ENCODE measurements at regions not wholly inside any gene's neighbourhood (a gene's known extent, or its start where the extent isn't known, plus 50 kb on each side); places are given as distances from the start of the nearest gene placed in this dataset.
A peak's percentile ranks its signal among the peaks of the same experiment; 100 is the strongest.

DNA sequence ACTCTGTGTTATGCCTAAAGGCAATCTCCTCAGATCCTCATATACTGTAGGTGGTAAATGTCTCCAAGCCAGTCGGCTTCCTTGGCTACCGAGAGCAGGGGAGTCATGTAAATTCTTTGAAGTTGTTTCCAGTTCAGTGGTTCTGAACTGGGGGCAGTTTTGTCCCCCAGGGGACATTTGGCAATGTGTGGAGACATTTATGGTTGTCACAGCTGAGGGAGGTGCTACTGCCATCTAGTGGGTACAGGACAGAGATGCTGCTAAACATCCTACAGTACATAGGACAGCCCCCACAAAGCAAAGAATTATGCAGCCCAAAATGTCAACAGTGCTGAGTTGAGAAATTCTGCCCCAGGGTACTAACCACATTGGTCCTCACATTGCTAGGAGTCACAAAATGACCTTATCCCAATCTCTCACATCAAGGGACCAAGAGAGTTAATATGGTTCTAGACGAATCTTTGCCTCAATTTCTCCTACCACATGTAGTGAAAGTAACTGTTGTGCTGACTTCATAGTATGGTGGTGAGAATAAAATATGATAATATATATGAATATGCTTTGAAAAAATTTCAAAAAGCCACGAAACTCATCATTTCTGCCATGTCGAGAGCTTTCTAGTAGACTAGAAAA lies 104.4 kb upstream of the ARHGAP24 start:
- DNase-seq (ENCODE audit: low spot score in 2 of 2) = no peak
- Histone ChIP-seq H3K27me3 (no peaks in the 10 kb centered on the region), H3K4me3 (no peak overlapping the region), H3K9me3 (no peaks in the 10 kb centered on the region), H3K36me3 (no peaks in the 10 kb centered on the region), H3K4me1 (no peaks in the 10 kb centered on the region), H3K27ac (no peak overlapping the region)
- intact Hi-C loops (cut with DNase I; ENCODE audit: low total_unique reads) = loop anchor here (5.0 kb wide), 1 partner anchor 442 kb away; no protein-coding TSS in a partner anchor
- TF ChIP-seq, protein P1, sequence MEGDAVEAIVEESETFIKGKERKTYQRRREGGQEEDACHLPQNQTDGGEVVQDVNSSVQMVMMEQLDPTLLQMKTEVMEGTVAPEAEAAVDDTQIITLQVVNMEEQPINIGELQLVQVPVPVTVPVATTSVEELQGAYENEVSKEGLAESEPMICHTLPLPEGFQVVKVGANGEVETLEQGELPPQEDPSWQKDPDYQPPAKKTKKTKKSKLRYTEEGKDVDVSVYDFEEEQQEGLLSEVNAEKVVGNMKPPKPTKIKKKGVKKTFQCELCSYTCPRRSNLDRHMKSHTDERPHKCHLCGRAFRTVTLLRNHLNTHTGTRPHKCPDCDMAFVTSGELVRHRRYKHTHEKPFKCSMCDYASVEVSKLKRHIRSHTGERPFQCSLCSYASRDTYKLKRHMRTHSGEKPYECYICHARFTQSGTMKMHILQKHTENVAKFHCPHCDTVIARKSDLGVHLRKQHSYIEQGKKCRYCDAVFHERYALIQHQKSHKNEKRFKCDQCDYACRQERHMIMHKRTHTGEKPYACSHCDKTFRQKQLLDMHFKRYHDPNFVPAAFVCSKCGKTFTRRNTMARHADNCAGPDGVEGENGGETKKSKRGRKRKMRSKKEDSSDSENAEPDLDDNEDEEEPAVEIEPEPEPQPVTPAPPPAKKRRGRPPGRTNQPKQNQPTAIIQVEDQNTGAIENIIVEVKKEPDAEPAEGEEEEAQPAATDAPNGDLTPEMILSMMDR (IDR thresholded peaks at IDR 0.05) = peak in 2 of 3 donors; percentile 18 to 32
- TF ChIP-seq POLR2AphosphoS5 (IDR thresholded peaks at IDR 0.05) = no peak
- TF ChIP-seq POLR2A (IDR thresholded peaks at IDR 0.05) = no peak

- no peak overlapping the region for H3K4me3 ChIP-seq
- no peak overlapping the region for H3K27ac ChIP-seq
- no peak for TF ChIP-seq POLR2AphosphoS5 (IDR thresholded peaks at IDR 0.05)
- TF ChIP-seq, protein P1 (IDR thresholded peaks at IDR 0.05) = no peak
- TF ChIP-seq POLR2A (IDR thresholded peaks at IDR 0.05) = no peak
- H3K4me1 ChIP-seq = no peaks in the 10 kb centered on the region
- no peak for DNase-seq (ENCODE audit: low spot score in 2 of 2)
- no peaks in the 10 kb centered on the region for H3K9me3 ChIP-seq
- no peaks in the 10 kb centered on the region for H3K36me3 ChIP-seq
- H3K27me3 ChIP-seq = no peaks in the 10 kb centered on the region
- intact Hi-C loops (cut with DNase I; ENCODE audit: low total_unique reads) = loop anchor here (5.0 kb wide), 1 partner anchor 439 kb away; no protein-coding TSS in a partner anchor
Measured at GRCh38 chr4:85372966-85373365, 102.0 kb upstream of the ARHGAP24 start.

DNA sequence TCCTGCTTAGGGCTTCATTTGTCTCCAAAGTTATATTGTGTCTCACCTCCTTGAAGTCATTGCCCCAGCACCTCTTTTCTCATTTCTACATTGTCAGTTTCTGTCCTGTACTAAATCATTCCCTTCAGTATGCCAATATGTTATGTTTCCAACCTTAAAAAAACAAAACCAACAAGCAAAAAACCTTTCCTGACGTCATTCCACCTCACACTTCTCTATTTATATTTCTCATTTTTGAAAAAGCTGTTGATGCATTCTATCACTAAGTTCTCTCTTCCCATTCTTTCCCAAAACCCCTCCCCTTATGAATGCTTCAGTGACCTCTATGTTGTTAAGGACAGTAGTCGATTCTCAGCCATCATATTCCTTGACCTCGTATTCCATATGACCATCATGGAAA lies 98.7 kb upstream of the ARHGAP24 start:
- no peak for DNase-seq (ENCODE audit: low spot score in 2 of 2)
- intact Hi-C loops (cut with DNase I; ENCODE audit: low total_unique reads) = no loop called here
- no peaks in the 10 kb centered on the region for H3K4me1 ChIP-seq
- H3K36me3 ChIP-seq = no peaks in the 10 kb centered on the region
- TF ChIP-seq POLR2AphosphoS5 (IDR thresholded peaks at IDR 0.05) (no peak), POLR2A (IDR thresholded peaks at IDR 0.05) (no peak)
- TF ChIP-seq, protein P1 (IDR thresholded peaks at IDR 0.05) = no peak
- no peaks in the 10 kb centered on the region for H3K9me3 ChIP-seq
- no peaks in the 10 kb centered on the region for H3K27me3 ChIP-seq
- H3K27ac ChIP-seq = no peak overlapping the region
- no peak overlapping the region for H3K4me3 ChIP-seq

GRCh38 chr4:85381968-85382367 lies 93.0 kb upstream of the ARHGAP24 start:
- no peak for TF ChIP-seq POLR2AphosphoS5 (IDR thresholded peaks at IDR 0.05)
- TF ChIP-seq, protein P1 (IDR thresholded peaks at IDR 0.05) = no peak
- TF ChIP-seq POLR2A (IDR thresholded peaks at IDR 0.05) = no peak
- intact Hi-C loops (cut with DNase I; ENCODE audit: low total_unique reads) = no loop called here
- DNase-seq (ENCODE audit: low spot score in 2 of 2) = no peak

GRCh38 chr4:85391071-85391470 lies 83.9 kb upstream of the ARHGAP24 start:
- Histone ChIP-seq H3K9me3 (no peaks in the 10 kb centered on the region), H3K27me3 (no peaks in the 10 kb centered on the region), H3K27ac (no peak overlapping the region), H3K4me3 (no peak overlapping the region), H3K36me3 (no peaks in the 10 kb centered on the region), H3K4me1 (no peaks in the 10 kb centered on the region)
- no peak for TF ChIP-seq POLR2A (IDR thresholded peaks at IDR 0.05)
- TF ChIP-seq, protein P1 (IDR thresholded peaks at IDR 0.05) = no peak
- no peak for TF ChIP-seq POLR2AphosphoS5 (IDR thresholded peaks at IDR 0.05)
- intact Hi-C loops (cut with DNase I; ENCODE audit: low total_unique reads) = no loop called here
- no peak for DNase-seq (ENCODE audit: low spot score in 2 of 2)

More at GRCh38 chr4:85381968-85382367, 93.0 kb upstream of the ARHGAP24 start:
- no peaks in the 10 kb centered on the region for H3K36me3 ChIP-seq
- no peak overlapping the region for H3K27ac ChIP-seq
- no peaks in the 10 kb centered on the region for H3K4me1 ChIP-seq
- H3K4me3 ChIP-seq = no peak overlapping the region
- no peaks in the 10 kb centered on the region for H3K9me3 ChIP-seq
- H3K27me3 ChIP-seq = no peaks in the 10 kb centered on the region
